A673 (cell line): ENCODE measurements at regions not wholly inside any gene's neighbourhood (a gene's known extent, or its start where the extent isn't known, plus 50 kb on each side); places are given as distances from the start of the nearest gene placed in this dataset.

Source experiments
- BruUV-seq: library from RNA; stranded (reverse); fragments of 400-500 nt; replicated peaks from 2 replicates; lab custom pipeline; 2021; lab: Mats Ljungman, UMichigan
- CTCF ChIA-PET: fragments of 300-600 bp; sonication (Branson Sonifier 250); formaldehyde crosslinking; loops from one replicate; lab custom pipeline; 2022; ENCODE audit warnings: antibody characterized with exemption; lab: Charles Lee
- POLR2A ChIA-PET: fragments of 300-600 bp; sonication (Branson Sonifier 250); formaldehyde crosslinking; loops from one replicate; lab custom pipeline; 2022; ENCODE audit warnings: antibody characterized with exemption; ENCODE audit not compliant: low non-redundant PET; lab: Charles Lee
- DNase-seq: peaks from one replicate; pipeline ENCODE4 v3.0.0-alpha.2; 2015; ENCODE audit warnings: low spot score
- H3K27ac ChIP-seq: fragments of 200-600 bp; sonication (generic); 2 replicates; pipeline ENCODE4 v1.5.1; 2016; ENCODE audit warnings: mixed run types, low read depth, mild to moderate bottlenecking, mixed read lengths, antibody characterized with exemption, low read length; ENCODE audit not compliant: poor library complexity, severe bottlenecking
- H3K27me3 ChIP-seq: fragments of 200-600 bp; sonication (generic); replicated peaks from 2 replicates; pipeline ENCODE4 v1.6.1; 2017; ENCODE audit warnings: mixed run types, low read depth, mild to moderate bottlenecking, mixed read lengths, antibody characterized with exemption, low read length; ENCODE audit not compliant: insufficient read depth, poor library complexity
- H3K36me3 ChIP-seq: fragments of 200-600 bp; sonication (generic); 2 replicates; pipeline ENCODE4 v1.6.1; 2016; ENCODE audit warnings: mixed run types, mild to moderate bottlenecking, mixed read lengths, antibody characterized with exemption, low read length; ENCODE audit not compliant: insufficient read depth, poor library complexity, severe bottlenecking
- H3K4me1 ChIP-seq: fragments of 200-600 bp; sonication (generic); 2 replicates; pipeline ENCODE4 v1.6.1; 2017; ENCODE audit warnings: mixed run types, mild to moderate bottlenecking, mixed read lengths, antibody characterized with exemption, low read length; ENCODE audit not compliant: insufficient read depth, poor library complexity, severe bottlenecking
- H3K4me3 ChIP-seq: fragments of 200-600 bp; sonication (generic); 2 replicates; pipeline ENCODE4 v1.5.1; 2016; ENCODE audit warnings: low read depth, mixed run types, mild to moderate bottlenecking, mixed read lengths, low read length; ENCODE audit not compliant: poor library complexity, severe bottlenecking
- H3K9me3 ChIP-seq: fragments of 200-600 bp; sonication (generic); 2 replicates; pipeline ENCODE4 v1.6.1; 2016; ENCODE audit warnings: mixed run types, low read depth, mild to moderate bottlenecking, mixed read lengths, antibody characterized with exemption, low read length; ENCODE audit not compliant: poor library complexity, severe bottlenecking
- CTCF ChIP-seq: fragments of 300-800, 200-600 bp; sonication (generic); conservative IDR thresholded peaks from 2 replicates; pipeline ENCODE4 v1.5.1; 2017; ENCODE audit warnings: low read depth, mild to moderate bottlenecking, antibody characterized with exemption, low read length, moderate library complexity, mixed read lengths
- EZH2 ChIP-seq: fragments of 200-600 bp; sonication (generic); IDR thresholded peaks from 2 replicates; pipeline ENCODE4 v1.6.1; 2017; ENCODE audit warnings: borderline replicate concordance, low read depth, mild to moderate bottlenecking, mixed read lengths, antibody characterized with exemption, low read length; ENCODE audit not compliant: poor library complexity, severe bottlenecking
- intact Hi-C: fragments of 100-400 bp; cut with micrococcal nuclease; formaldehyde crosslinking; loops from one replicate; pipeline ENCODE4 v1.10.0; 2022; ENCODE audit not compliant: unreplicated experiment

GRCh38 chr4:126269106-126269505 lies 954.4 kb downstream of the FAT4 start:
- no TSS peak for BruUV-seq
- ChIA-PET CTCF (no interaction called here), POLR2A (no interaction called here)
- no peak for DNase-seq
- H3K27me3 ChIP-seq: no peaks in the 10 kb centered on the region
- no peak overlapping the region for H3K27ac ChIP-seq
- peaks cover 17% of the 10 kb centered on the region for H3K4me1 ChIP-seq
- intact Hi-C loops: no loop called here
- H3K9me3 ChIP-seq: no peaks in the 10 kb centered on the region
- TF ChIP-seq CTCF: no peak
- TF ChIP-seq EZH2: no peak
- no peaks in the 10 kb centered on the region for H3K36me3 ChIP-seq
- no peak overlapping the region for H3K4me3 ChIP-seq

GRCh38 chr4:126271292-126271691 lies 956.5 kb downstream of the FAT4 start:
- Histone ChIP-seq H3K4me3 (no peak overlapping the region), H3K27ac (no peak overlapping the region), H3K9me3 (no peaks in the 10 kb centered on the region), H3K4me1 (peaks cover 3% of the 10 kb centered on the region), H3K36me3 (no peaks in the 10 kb centered on the region), H3K27me3 (no peaks in the 10 kb centered on the region)
- ChIA-PET POLR2A (no interaction called here), CTCF (no interaction called here)
- intact Hi-C loops: no loop called here
- no peak for TF ChIP-seq EZH2
- no peak for TF ChIP-seq CTCF
- no TSS peak for BruUV-seq
- DNase-seq: no peak

GRCh38 chr4:126273746-126274145 lies 959.0 kb downstream of the FAT4 start:
- Histone ChIP-seq H3K27ac (no peak overlapping the region), H3K4me1 (no peaks in the 10 kb centered on the region), H3K27me3 (no peaks in the 10 kb centered on the region), H3K4me3 (no peak overlapping the region), H3K36me3 (no peaks in the 10 kb centered on the region), H3K9me3 (no peaks in the 10 kb centered on the region)
- intact Hi-C loops: no loop called here
- TF ChIP-seq CTCF (no peak), EZH2 (no peak)
- CTCF ChIA-PET: no interaction called here
- BruUV-seq: no TSS peak
- POLR2A ChIA-PET: no interaction called here
- DNase-seq: no peak
